Mononuclear cell (primary cell): ENCODE measurements at regions not wholly inside any gene's neighbourhood (a gene's known extent, or its start where the extent isn't known, plus 50 kb on each side); places are given as distances from the start of the nearest gene placed in this dataset.
"Not testable (repeated sequence)": the region's sequence is repeated elsewhere in the genome, so short reads cannot be mapped to it uniquely, and the experiment has no call there.

Experiments used
- H3K27me3 ChIP-seq: 2 replicates; pipeline ENCODE4 v1.6.0; 2011; ENCODE audit warnings: low read length, control low read depth; ENCODE audit not compliant: insufficient read depth
- H3K4me1 ChIP-seq: 2 replicates; pipeline ENCODE4 v1.5.1; 2011; ENCODE audit warnings: mild to moderate bottlenecking, low read length, control low read depth; ENCODE audit not compliant: insufficient read depth
- H3K4me3 ChIP-seq: 2 replicates; pipeline ENCODE4 v1.5.1; 2011; ENCODE audit warnings: mild to moderate bottlenecking, low read length, moderate library complexity
- H3K9me3 ChIP-seq: 2 replicates; pipeline ENCODE4 v1.5.1; 2011; ENCODE audit warnings: low read depth, mild to moderate bottlenecking, control low read depth, low read length

GRCh38 chr10:78435484-78436221 is 402.0 kb downstream of the RPS24 start:
- no peaks in the 10 kb centered on the region for H3K27me3 ChIP-seq

GRCh38 chr10:78436222-78436573 is 402.5 kb downstream of the RPS24 start:
- Histone ChIP-seq H3K27me3 (no peaks in the 10 kb centered on the region), H3K4me1 (no peaks in the 10 kb centered on the region), H3K9me3 (no peaks in the 10 kb centered on the region), H3K4me3 (no peak overlapping the region)

More at GRCh38 chr10:78435484-78436221, 402.0 kb downstream of the RPS24 start:
- H3K9me3 ChIP-seq = no peaks in the 10 kb centered on the region
- no peak overlapping the region for H3K4me3 ChIP-seq
- H3K4me1 ChIP-seq = no peaks in the 10 kb centered on the region

DNA sequence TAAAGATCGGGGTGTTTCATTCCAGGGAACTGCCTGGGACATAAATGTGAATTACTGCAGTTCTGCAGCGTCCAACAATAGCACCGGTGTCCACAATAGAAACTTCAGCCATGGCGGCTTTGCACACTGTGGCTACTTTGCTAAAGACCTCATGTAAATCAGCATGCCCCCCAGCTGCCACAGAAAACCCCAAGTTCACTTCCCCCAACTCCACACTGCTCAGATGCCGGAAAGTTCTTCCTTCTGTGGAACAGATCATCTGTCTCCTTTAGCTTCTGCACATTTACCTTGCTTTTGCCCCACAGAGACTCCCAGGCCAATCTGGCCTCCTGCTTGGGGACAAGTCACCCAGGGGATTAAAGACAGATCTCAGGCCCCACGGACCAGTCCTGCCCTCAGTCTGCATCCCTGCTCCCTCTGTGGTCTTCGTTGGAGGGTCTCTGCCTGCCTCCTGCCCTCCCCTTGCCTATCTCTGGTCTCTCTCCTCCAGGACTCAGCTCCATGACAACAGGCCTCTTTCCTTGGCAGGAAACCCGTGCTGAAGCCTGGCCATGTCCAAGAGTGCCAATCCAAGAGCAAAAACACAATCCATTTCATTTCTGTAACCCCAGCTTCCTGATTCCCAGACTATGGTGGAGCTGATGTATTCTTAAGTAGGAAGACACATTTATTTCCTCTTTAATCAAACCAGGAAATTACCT is 403.2 kb downstream of the RPS24 start:
- Histone ChIP-seq H3K9me3 (no peaks in the 10 kb centered on the region), H3K4me1 (no peaks in the 10 kb centered on the region), H3K27me3 (no peaks in the 10 kb centered on the region), H3K4me3 (no peak overlapping the region)

- Histone ChIP-seq H3K27me3 (no peaks in the 10 kb centered on the region), H3K4me1 (no peaks in the 10 kb centered on the region), H3K4me3 (no peak overlapping the region), H3K9me3 (no peaks in the 10 kb centered on the region)
Observed at GRCh38 chr10:78437407-78437768, 403.7 kb downstream of the RPS24 start.

DNA sequence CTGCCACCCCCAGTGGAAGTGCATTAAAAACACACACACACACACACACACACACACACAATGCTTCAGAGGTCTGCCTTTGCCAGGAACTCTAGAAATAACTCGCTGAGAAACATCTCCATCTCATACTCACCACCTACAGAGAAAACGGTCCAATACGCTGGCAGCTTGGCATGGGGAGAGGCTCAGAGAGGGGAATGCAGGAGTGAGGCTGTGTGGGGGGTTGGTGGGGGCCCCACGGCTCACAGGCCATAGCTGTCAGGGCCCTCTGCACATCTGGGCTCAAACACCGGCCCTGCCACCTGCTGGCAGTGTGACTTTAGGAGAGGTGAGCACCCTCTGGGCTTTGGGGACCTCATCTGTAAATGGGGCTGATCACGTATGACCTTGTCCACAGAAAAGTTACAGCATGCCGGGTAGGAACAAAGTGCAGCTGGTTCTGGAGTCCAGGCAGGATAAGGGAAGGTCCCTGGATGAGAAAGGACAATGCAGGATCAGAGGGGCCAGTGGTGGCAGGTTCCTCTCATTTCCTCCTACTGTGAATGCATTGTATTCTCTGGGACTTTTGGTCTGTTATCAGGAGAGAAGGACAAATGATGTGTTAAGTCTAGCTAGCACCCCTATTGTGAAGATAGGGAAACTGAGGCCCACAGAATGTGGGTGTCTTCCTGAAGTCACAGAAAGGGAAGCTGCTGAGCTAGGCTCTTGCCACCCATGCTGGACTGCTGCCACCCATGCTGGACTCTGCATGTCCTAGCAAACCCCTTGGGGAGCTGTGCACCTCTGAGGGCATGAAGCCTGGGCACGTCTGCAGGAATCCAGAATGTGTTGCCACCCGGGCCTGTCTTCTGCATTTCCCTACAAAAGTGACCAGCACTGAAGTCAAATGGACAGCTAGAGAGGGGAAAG is 404.6 kb downstream of the RPS24 start:
- no peak overlapping the region for H3K4me3 ChIP-seq
- no peaks in the 10 kb centered on the region for H3K27me3 ChIP-seq
- H3K9me3 ChIP-seq = no peaks in the 10 kb centered on the region
- no peaks in the 10 kb centered on the region for H3K4me1 ChIP-seq

DNA sequence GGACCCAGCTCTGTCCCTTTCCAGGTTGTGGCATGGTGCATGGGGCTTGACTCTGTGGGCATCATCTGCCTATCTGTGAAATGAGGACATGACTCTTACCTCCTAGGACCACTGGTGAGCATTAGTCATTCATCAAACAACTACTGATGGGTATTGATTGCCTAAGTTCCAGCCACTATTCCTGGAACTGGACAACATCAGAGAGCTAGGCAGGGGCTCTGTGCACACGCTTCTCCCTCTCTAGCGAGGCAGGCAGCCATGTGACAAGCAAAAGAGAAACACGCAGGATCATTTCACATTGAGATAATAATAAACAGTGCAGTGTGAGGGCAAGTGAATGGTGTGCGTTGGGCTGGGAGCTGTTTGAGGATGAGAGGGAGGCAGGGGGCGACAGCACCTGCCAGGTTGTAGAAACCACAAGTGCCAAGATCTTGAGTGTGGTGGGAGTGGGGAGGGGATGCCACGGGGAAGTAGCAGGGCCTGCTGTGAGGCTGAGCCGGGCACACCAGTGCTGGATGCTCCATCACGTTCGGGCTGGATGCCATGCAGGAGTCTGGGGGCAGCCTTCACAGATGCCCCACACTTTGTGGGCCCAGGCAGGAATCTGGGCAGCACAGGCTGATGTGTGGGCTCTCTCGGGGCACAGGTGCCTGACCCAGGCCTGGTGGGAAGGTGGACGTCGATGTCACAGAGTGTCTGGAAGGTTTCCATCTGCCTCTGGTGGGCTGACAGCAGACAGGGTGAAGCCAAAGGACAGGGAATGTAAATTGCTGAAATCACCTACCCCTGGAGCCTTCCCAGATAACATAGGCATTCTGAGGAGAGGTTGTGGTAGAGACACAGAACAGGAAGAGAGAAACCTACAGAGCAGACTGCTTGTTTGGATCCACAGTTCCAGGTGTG is 405.5 kb downstream of the RPS24 start:
- Histone ChIP-seq H3K9me3 (no peaks in the 10 kb centered on the region), H3K4me1 (no peaks in the 10 kb centered on the region), H3K4me3 (no peak overlapping the region), H3K27me3 (no peaks in the 10 kb centered on the region)

GRCh38 chr10:78441010-78441409 is 407.3 kb downstream of the RPS24 start:
- H3K4me1 ChIP-seq = no peaks in the 10 kb centered on the region
- no peaks in the 10 kb centered on the region for H3K9me3 ChIP-seq
- no peak overlapping the region for H3K4me3 ChIP-seq
- no peaks in the 10 kb centered on the region for H3K27me3 ChIP-seq

DNA sequence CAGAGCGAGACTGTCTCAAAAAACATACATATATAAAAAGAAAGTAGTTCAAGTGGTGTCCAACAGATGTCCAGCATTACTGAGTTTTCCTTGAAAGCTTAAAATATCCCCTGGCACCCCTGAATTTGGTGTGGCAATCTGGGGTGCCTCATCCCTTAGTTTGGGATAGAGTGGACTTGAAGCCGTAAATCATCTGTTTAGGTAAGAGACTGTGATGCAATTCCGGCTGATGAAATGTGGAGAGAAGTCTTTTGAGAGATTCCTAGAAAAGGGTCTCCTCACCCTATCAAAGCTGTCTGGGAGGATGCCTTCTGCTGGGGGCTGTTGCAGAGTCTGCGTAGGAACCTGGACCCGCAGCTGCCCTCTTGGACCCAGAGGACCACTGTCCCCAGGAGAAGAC is 408.0 kb downstream of the RPS24 start:
- Histone ChIP-seq H3K4me1 (no peaks in the 10 kb centered on the region), H3K4me3 (no peak overlapping the region), H3K9me3 (no peaks in the 10 kb centered on the region), H3K27me3 (no peaks in the 10 kb centered on the region)

DNA sequence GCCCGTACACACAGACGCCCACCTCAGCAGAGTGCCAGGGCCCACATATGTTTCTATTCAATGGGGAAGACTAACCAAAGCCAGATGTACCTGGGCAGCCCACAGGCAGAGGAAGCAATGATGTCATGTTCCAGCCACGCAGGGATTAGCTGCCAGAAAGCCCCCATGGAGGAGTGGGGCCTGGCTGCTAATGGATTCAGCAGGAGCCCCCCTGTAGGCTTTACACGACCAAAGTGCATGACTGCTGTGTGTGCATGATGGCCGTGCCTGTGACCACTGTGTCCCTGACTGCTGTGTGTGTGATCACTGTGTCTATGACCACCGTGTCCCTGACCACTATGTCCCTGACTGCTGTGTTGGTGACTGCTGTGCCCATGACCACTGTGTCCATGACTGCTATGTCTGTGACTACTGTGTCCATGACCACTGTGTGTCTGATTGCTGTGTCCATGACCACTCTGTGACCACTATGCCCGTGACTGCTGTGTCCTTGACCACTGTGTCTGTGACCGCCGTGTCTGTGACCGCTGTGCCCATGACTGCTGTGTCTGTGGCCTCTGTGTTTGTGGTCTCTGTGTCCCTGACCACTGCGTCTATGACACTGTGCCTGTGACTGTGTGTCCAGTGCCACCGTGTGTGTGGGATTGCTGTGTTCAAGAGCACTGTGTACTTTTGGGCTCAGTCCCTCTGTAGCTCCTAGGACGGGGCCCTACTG is 409.3 kb downstream of the RPS24 start:
- Histone ChIP-seq H3K9me3 (no peaks in the 10 kb centered on the region), H3K27me3 (no peaks in the 10 kb centered on the region), H3K4me3 (no peak overlapping the region), H3K4me1 (no peaks in the 10 kb centered on the region)

DNA sequence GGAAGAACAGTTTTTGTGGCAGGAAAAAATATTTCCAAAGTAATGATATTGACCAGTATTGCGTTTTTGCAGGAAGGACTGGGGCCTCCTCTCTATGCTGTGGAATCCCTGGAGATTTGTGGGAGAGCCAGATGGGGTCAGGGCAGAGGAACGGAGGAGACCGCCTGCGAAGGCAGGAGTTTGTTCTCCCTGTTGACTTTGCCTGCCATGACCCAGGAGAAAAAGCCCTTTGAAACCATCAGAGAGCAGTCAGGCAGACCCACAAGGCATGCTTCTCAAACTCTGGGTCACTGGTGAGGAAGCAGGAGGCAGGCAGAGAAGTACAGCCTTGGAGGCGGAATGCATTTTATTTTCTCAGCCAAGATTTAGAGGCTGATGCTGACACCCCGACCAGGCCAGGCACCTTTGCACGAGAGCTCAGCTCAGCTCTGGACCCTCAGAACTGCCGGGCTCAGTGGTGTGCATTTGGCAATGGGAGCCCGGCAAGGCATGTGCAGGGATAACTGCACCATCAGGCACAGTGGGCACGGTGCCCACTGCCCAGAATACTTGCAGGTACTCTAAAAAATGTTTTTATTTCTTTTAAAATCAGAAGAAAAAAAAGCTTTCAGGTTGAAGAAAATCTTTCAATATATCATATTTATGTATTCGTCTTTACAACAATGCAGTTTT is 410.4 kb downstream of the RPS24 start:
- Histone ChIP-seq H3K4me1 (no peaks in the 10 kb centered on the region), H3K4me3 (no peak overlapping the region), H3K9me3 (no peaks in the 10 kb centered on the region), H3K27me3 (no peaks in the 10 kb centered on the region)

GRCh38 chr10:78444741-78445140 is 411.1 kb downstream of the RPS24 start:
- H3K27me3 ChIP-seq, H3K4me1 ChIP-seq, H3K9me3 ChIP-seq, H3K4me3 ChIP-seq: not testable (repeated sequence)

- no peak overlapping the region for H3K4me3 ChIP-seq
Observed at GRCh38 chr10:78445308-78445707, 411.6 kb downstream of the RPS24 start.

GRCh38 chr10:78448470-78448869 is 414.8 kb downstream of the RPS24 start:
- Histone ChIP-seq H3K4me3 (no peak overlapping the region), H3K4me1 (no peaks in the 10 kb centered on the region), H3K27me3 (no peaks in the 10 kb centered on the region), H3K9me3 (no peaks in the 10 kb centered on the region)

More at GRCh38 chr10:78445308-78445707, 411.6 kb downstream of the RPS24 start:
- H3K27me3 ChIP-seq = no peaks in the 10 kb centered on the region
- no peaks in the 10 kb centered on the region for H3K4me1 ChIP-seq
- H3K9me3 ChIP-seq = no peaks in the 10 kb centered on the region
